Mucosa of descending colon (tissue), 3 donors: ENCODE measurements at regions not wholly inside any gene's neighbourhood (a gene's known extent, or its start where the extent isn't known, plus 50 kb on each side); places are given as distances from the start of the nearest gene placed in this dataset.
"Not testable (repeated sequence)": the region's sequence is repeated elsewhere in the genome, so short reads cannot be mapped to it uniquely, and the experiment has no call there.

Experiments
- ATAC-seq: fragments of 200-7000 bp; cut with Tn5 transposase; one replicate; pipeline ENCODE4 v1.9.1; 2020; ENCODE audit warnings: mild to moderate bottlenecking, moderate library complexity
- DNase-seq, 3 donors: peaks; one replicate each; pipeline ENCODE4 v3.0.0-alpha.2; 2020
- H3K36me3 ChIP-seq: fragments of 200-600 bp; one replicate; pipeline ENCODE4 v1.8.0; 2021; ENCODE audit warnings: low read depth, mild to moderate bottlenecking
- H3K4me1 ChIP-seq: fragments of 200-600 bp; one replicate; pipeline ENCODE4 v1.8.0; 2021; ENCODE audit warnings: low read depth, mild to moderate bottlenecking
- H3K4me3 ChIP-seq: fragments of 200-600 bp; one replicate; pipeline ENCODE4 v1.8.0; 2021; ENCODE audit warnings: mild to moderate bottlenecking
- H3K9me3 ChIP-seq: fragments of 200-600 bp; one replicate; pipeline ENCODE4 v1.8.0; 2021; ENCODE audit warnings: mild to moderate bottlenecking
- CTCF ChIP-seq: fragments of 200-600 bp; IDR thresholded peaks from one replicate; pipeline ENCODE4 v1.8.0; 2022; ENCODE audit warnings: antibody characterized with exemption, mild to moderate bottlenecking
- intact Hi-C, 2 donors: fragments of 100-400 bp; cut with DNase I in 1 of 2; cut with micrococcal nuclease in 1 of 2; formaldehyde crosslinking; loops; one replicate each; pipeline versions ENCODE4 v1.11.0 to v1.11.1; 2022; cut with DNase I, micrococcal nuclease
- donor health status: DM: no; HTN: no; CAD: no; lungs with moderate emphysema.
- donor health status: DM: no; HTN: no; CAD: no.
- donor health status: DM: no; HTN: yes; CAD: no.

- no peak for TF ChIP-seq CTCF
- ATAC-seq (no peak), DNase-seq (no peak)
- Histone ChIP-seq H3K36me3 (no peaks in the 10 kb centered on the region), H3K9me3 (peaks cover 2% of the 10 kb centered on the region), H3K4me1 (no peaks in the 10 kb centered on the region), H3K4me3 (no peak overlapping the region)
- intact Hi-C loops = no loop called here
Observed at GRCh38 chr2:129518937-129519336, 460.5 kb upstream of the RAB6C start.

- H3K36me3 ChIP-seq, intact Hi-C loops: not testable (repeated sequence)
Observed at GRCh38 chr2:129532158-129532557, 447.3 kb upstream of the RAB6C start.

GRCh38 chr2:129548880-129549279 lies 430.6 kb upstream of the RAB6C start:
- no peak for ATAC-seq
- no peak for TF ChIP-seq CTCF
- Histone ChIP-seq H3K4me1 (no peaks in the 10 kb centered on the region), H3K4me3 (no peak overlapping the region), H3K36me3 (no peaks in the 10 kb centered on the region), H3K9me3 (no peaks in the 10 kb centered on the region)
- intact Hi-C loops = no loop called here
- DNase-seq = no peak

More at GRCh38 chr2:129532158-129532557, 447.3 kb upstream of the RAB6C start:
- not testable (repeated sequence) for H3K9me3 ChIP-seq, H3K4me1 ChIP-seq, DNase-seq, H3K4me3 ChIP-seq, ATAC-seq

- intact Hi-C loops = no loop called here
- no peak overlapping the region for H3K4me3 ChIP-seq
- TF ChIP-seq CTCF = no peak
- H3K36me3 ChIP-seq = no peaks in the 10 kb centered on the region
- ATAC-seq (no peak), DNase-seq (no peak)
- H3K9me3 ChIP-seq = no peaks in the 10 kb centered on the region
- H3K4me1 ChIP-seq = no peaks in the 10 kb centered on the region
Observed at GRCh38 chr2:129550536-129550935, 428.9 kb upstream of the RAB6C start.

GRCh38 chr2:129554373-129554772 lies 425.1 kb upstream of the RAB6C start:
- no peaks in the 10 kb centered on the region for H3K36me3 ChIP-seq
- H3K4me3 ChIP-seq = no peak overlapping the region
- H3K9me3 ChIP-seq = no peaks in the 10 kb centered on the region
- intact Hi-C loops = no loop called here
- no peak for TF ChIP-seq CTCF
- no peaks in the 10 kb centered on the region for H3K4me1 ChIP-seq
- no peak for ATAC-seq
- DNase-seq = no peak

GRCh38 chr2:129559101-129559500 lies 420.4 kb upstream of the RAB6C start:
- Histone ChIP-seq H3K4me3 (no peak overlapping the region), H3K4me1 (no peaks in the 10 kb centered on the region), H3K9me3 (no peaks in the 10 kb centered on the region), H3K36me3 (no peaks in the 10 kb centered on the region)
- no peak for DNase-seq
- no peak for TF ChIP-seq CTCF
- intact Hi-C loops = no loop called here
- no peak for ATAC-seq
